PC-3 (cell line): ENCODE measurements at regions not wholly inside any gene's neighbourhood (a gene's known extent, or its start where the extent isn't known, plus 50 kb on each side); places are given as distances from the start of the nearest gene placed in this dataset.

ENCODE experiments used
- ATAC-seq: fragments of 200-7000 bp; cut with Tn5 transposase; 2 replicates; pipeline ENCODE4 v1.9.1; 2020; ENCODE audit warnings: mild to moderate bottlenecking, moderate library complexity
- BruUV-seq: library from RNA; stranded (reverse); fragments of 400-500 nt; replicated peaks from 2 replicates; lab custom pipeline; 2021; lab: Mats Ljungman, UMichigan
- CTCF ChIA-PET: fragments of 300-600 bp; sonication (Branson Sonifier 250); formaldehyde crosslinking; loops from one replicate; lab custom pipeline; 2022; ENCODE audit warnings: antibody characterized with exemption; lab: Charles Lee
- POLR2A ChIA-PET: fragments of 300-600 bp; sonication (Branson Sonifier 250); formaldehyde crosslinking; loops from one replicate; lab custom pipeline; 2022; ENCODE audit warnings: antibody characterized with exemption; ENCODE audit not compliant: unreplicated experiment; lab: Charles Lee
- DNase-seq: peaks from one replicate; pipeline ENCODE4 v3.0.0-alpha.2; 2015
- H2AFZ ChIP-seq: fragments of 300-600 bp; sonication (generic); 2 replicates; pipeline ENCODE4 v1.6.0; 2016; ENCODE audit warnings: antibody characterized with exemption, low read length
- H3F3A ChIP-seq: fragments of 300-600 bp; sonication (generic); one replicate; pipeline ENCODE4 v1.6.0; 2017; ENCODE audit warnings: antibody characterized with exemption, low read length, control low read depth, mild to moderate bottlenecking; ENCODE audit not compliant: unreplicated experiment
- H3K27ac ChIP-seq: fragments of 300-600 bp; sonication (generic); 2 replicates; pipeline ENCODE4 v1.5.1; 2016; ENCODE audit warnings: mild to moderate bottlenecking, low read length
- H3K27me3 ChIP-seq: fragments of 300-600 bp; sonication (generic); 2 replicates; pipeline ENCODE4 v1.6.1; 2016; ENCODE audit warnings: low read length, mixed read lengths
- H3K36me3 ChIP-seq: fragments of 300-600 bp; sonication (generic); 2 replicates; pipeline ENCODE4 v1.6.1; 2016; ENCODE audit warnings: low read depth, mixed run types, low read length, mixed read lengths
- H3K4me1 ChIP-seq: fragments of 300-600 bp; sonication (generic); 2 replicates; pipeline ENCODE4 v1.5.1; 2016; ENCODE audit warnings: low read length; ENCODE audit not compliant: insufficient read depth
- H3K4me2 ChIP-seq: fragments of 300-600 bp; sonication (generic); 2 replicates; pipeline ENCODE4 v1.6.0; 2016; ENCODE audit warnings: low read length
- H3K4me3 ChIP-seq: fragments of 300-600 bp; sonication (generic); 2 replicates; pipeline ENCODE4 v1.5.1; 2016; ENCODE audit warnings: mild to moderate bottlenecking, low read length, mixed read lengths
- H3K79me2 ChIP-seq: fragments of 300-600 bp; sonication (generic); 2 replicates; pipeline ENCODE4 v1.6.1; 2017; ENCODE audit warnings: low read length, mixed read lengths
- H3K9ac ChIP-seq: fragments of 300-600 bp; sonication (generic); 2 replicates; pipeline ENCODE4 v1.6.0; 2016; ENCODE audit warnings: mild to moderate bottlenecking, low read length
- H3K9me2 ChIP-seq: fragments of 300-600 bp; sonication (generic); replicated peaks from 2 replicates; pipeline ENCODE4 v1.6.1; 2016; ENCODE audit warnings: mixed run types, low read length, mixed read lengths
- H3K9me3 ChIP-seq: fragments of 300-600 bp; sonication (generic); 2 replicates; pipeline ENCODE4 v1.6.1; 2016; ENCODE audit warnings: low read length, mixed read lengths
- H4K20me1 ChIP-seq: fragments of 300-600 bp; sonication (generic); 2 replicates; pipeline ENCODE4 v1.6.1; 2016; ENCODE audit warnings: low read length, mixed read lengths
- CTCF ChIP-seq: fragments of 300-600 bp; sonication (generic); conservative IDR thresholded peaks from 2 replicates; pipeline ENCODE4 v1.5.1; 2017; ENCODE audit warnings: antibody characterized with exemption, low read depth, mild to moderate bottlenecking, low read length
- EZH2 ChIP-seq: fragments of 300-600 bp; sonication (generic); IDR thresholded peaks from one replicate; pipeline ENCODE4 v1.6.1; 2017; ENCODE audit warnings: antibody characterized with exemption, mild to moderate bottlenecking, low read length; ENCODE audit not compliant: unreplicated experiment
- EZH2phosphoT487 ChIP-seq: fragments of 300-600 bp; sonication (generic); IDR thresholded peaks from 2 replicates; pipeline ENCODE4 v1.6.1; 2018; ENCODE audit warnings: mild to moderate bottlenecking, antibody characterized with exemption, low read length, borderline replicate concordance
- intact Hi-C: fragments of 100-400 bp; cut with micrococcal nuclease; formaldehyde crosslinking; loops from 2 replicates; pipeline ENCODE4 v1.9.0; 2023

GRCh38 chr3:124293584-124293983 lies 301.7 kb upstream of the ROPN1 start:
- POLR2A ChIA-PET = no interaction called here
- CTCF ChIA-PET = no interaction called here

GRCh38 chr3:124295362-124295761 lies 303.4 kb upstream of the ROPN1 start:
- Histone ChIP-seq H3K27me3 (peaks cover 43% of the 10 kb centered on the region), H2AFZ (no peak overlapping the region), H3K9me3 (no peaks in the 10 kb centered on the region), H3K4me2 (no peak overlapping the region), H4K20me1 (no peaks in the 10 kb centered on the region), H3K27ac (no peak overlapping the region), H3K9ac (no peak overlapping the region), H3K9me2 (no peaks in the 10 kb centered on the region), H3K4me3 (no peak overlapping the region), H3K4me1 (peaks cover 9% of the 10 kb centered on the region), H3K36me3 (no peaks in the 10 kb centered on the region), H3F3A (no peaks in the 10 kb centered on the region), H3K79me2 (no peaks in the 10 kb centered on the region)
- ChIA-PET POLR2A (no interaction called here), CTCF (no interaction called here)
- TF ChIP-seq EZH2 (no peak), CTCF (no peak), EZH2phosphoT487 (no peak)
- DNase-seq = no peak
- BruUV-seq = no TSS peak
- intact Hi-C loops = no loop called here
- ATAC-seq = no peak

More at GRCh38 chr3:124293584-124293983, 301.7 kb upstream of the ROPN1 start:
- H4K20me1 ChIP-seq = no peaks in the 10 kb centered on the region
- DNase-seq (no peak), ATAC-seq (no peak)
- BruUV-seq = no TSS peak
- no peak overlapping the region for H3K4me2 ChIP-seq
- TF ChIP-seq EZH2 = no peak
- TF ChIP-seq CTCF = no peak
- TF ChIP-seq EZH2phosphoT487 = no peak
- no peak overlapping the region for H3K4me3 ChIP-seq
- peaks cover 44% of the 10 kb centered on the region for H3K27me3 ChIP-seq
- H3F3A ChIP-seq = no peaks in the 10 kb centered on the region
- no peaks in the 10 kb centered on the region for H3K9me2 ChIP-seq
- no peaks in the 10 kb centered on the region for H3K79me2 ChIP-seq
- H2AFZ ChIP-seq = no peak overlapping the region
- no peak overlapping the region for H3K27ac ChIP-seq
- no peaks in the 10 kb centered on the region for H3K36me3 ChIP-seq
- no peaks in the 10 kb centered on the region for H3K9me3 ChIP-seq
- H3K4me1 ChIP-seq = peaks cover 2% of the 10 kb centered on the region
- no peak overlapping the region for H3K9ac ChIP-seq
- intact Hi-C loops = no loop called here

GRCh38 chr3:124296406-124296805 lies 304.5 kb upstream of the ROPN1 start:
- ATAC-seq (no peak), DNase-seq (no peak)
- H3K79me2 ChIP-seq = no peaks in the 10 kb centered on the region
- H4K20me1 ChIP-seq = no peaks in the 10 kb centered on the region
- H3K36me3 ChIP-seq = no peaks in the 10 kb centered on the region
- TF ChIP-seq EZH2 (no peak), EZH2phosphoT487 (no peak), CTCF (no peak)
- no peak overlapping the region for H3K4me3 ChIP-seq
- no peaks in the 10 kb centered on the region for H3F3A ChIP-seq
- H2AFZ ChIP-seq = no peak overlapping the region
- H3K27ac ChIP-seq = no peak overlapping the region
- ChIA-PET CTCF (no interaction called here), POLR2A (no interaction called here)
- intact Hi-C loops = no loop called here
- no peaks in the 10 kb centered on the region for H3K9me3 ChIP-seq
- H3K9me2 ChIP-seq = no peaks in the 10 kb centered on the region
- no peak overlapping the region for H3K9ac ChIP-seq
- H3K4me2 ChIP-seq = no peak overlapping the region
- peaks cover 9% of the 10 kb centered on the region for H3K4me1 ChIP-seq
- BruUV-seq = no TSS peak
- peaks cover 35% of the 10 kb centered on the region for H3K27me3 ChIP-seq
